ENCODE measurements at regions not wholly inside any gene's neighbourhood (a gene's known extent, or its start where the extent isn't known, plus 50 kb on each side); places are given as distances from the start of the nearest gene placed in this dataset.

- DNase-seq (ENCODE audit: extremely low read depth in 1 of 2, low read depth in 1 of 2): no peak
These were observed 208.6 kb upstream of the STEAP4 start for GRCh38 chr7:88515301-88515700.

- DNase-seq (ENCODE audit: extremely low read depth in 1 of 2, low read depth in 1 of 2): no peak
These were observed 202.6 kb upstream of the STEAP4 start for GRCh38 chr7:88509341-88509740.

GRCh38 chr7:88500131-88500530 lies 193.4 kb upstream of the STEAP4 start:
- DNase-seq (ENCODE audit: extremely low read depth in 1 of 2, low read depth in 1 of 2): no peak

GRCh38 chr7:88495881-88496725 lies 189.4 kb upstream of the STEAP4 start:
- DNase-seq (ENCODE audit: extremely low read depth in 1 of 2, low read depth in 1 of 2): no peak

- no peak for DNase-seq (ENCODE audit: extremely low read depth in 1 of 2, low read depth in 1 of 2)
These were observed 185.5 kb upstream of the STEAP4 start for GRCh38 chr7:88492153-88492552.

DNA sequence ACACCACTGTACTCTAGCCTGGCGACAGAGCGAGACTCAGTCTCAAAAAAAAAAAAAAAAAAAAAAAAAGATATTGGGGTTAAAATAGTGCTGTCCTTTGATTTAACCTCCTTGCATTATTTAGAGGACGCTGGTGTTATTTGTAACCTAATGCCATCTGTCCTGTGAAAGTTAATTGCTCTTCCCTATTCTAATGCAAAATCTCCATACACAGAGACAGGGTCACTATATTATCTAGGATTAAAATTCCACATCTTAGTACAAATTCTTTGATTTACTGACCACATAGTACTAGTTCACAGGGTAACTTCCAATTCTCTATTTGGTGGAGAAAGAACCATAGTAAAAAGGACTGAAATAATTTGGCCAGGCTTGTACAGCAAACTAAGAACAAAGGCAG lies 184.2 kb upstream of the STEAP4 start:
- DNase-seq (ENCODE audit: extremely low read depth in 1 of 2, low read depth in 1 of 2): no peak

- DNase-seq (ENCODE audit: extremely low read depth in 1 of 2, low read depth in 1 of 2): no peak
These were observed 183.5 kb upstream of the STEAP4 start for GRCh38 chr7:88490161-88490560.

GRCh38 chr7:88485821-88486220 lies 179.1 kb upstream of the STEAP4 start:
- no peak for DNase-seq (ENCODE audit: extremely low read depth in 1 of 2, low read depth in 1 of 2)

- DNase-seq (ENCODE audit: extremely low read depth in 1 of 2, low read depth in 1 of 2): no peak
These were observed 177.9 kb upstream of the STEAP4 start for GRCh38 chr7:88484551-88484950.

GRCh38 chr7:88480896-88481295 lies 174.2 kb upstream of the STEAP4 start:
- DNase-seq (ENCODE audit: extremely low read depth in 1 of 2, low read depth in 1 of 2): no peak

GRCh38 chr7:88480271-88480670 lies 173.6 kb upstream of the STEAP4 start:
- no peak for DNase-seq (ENCODE audit: extremely low read depth in 1 of 2, low read depth in 1 of 2)

DNA sequence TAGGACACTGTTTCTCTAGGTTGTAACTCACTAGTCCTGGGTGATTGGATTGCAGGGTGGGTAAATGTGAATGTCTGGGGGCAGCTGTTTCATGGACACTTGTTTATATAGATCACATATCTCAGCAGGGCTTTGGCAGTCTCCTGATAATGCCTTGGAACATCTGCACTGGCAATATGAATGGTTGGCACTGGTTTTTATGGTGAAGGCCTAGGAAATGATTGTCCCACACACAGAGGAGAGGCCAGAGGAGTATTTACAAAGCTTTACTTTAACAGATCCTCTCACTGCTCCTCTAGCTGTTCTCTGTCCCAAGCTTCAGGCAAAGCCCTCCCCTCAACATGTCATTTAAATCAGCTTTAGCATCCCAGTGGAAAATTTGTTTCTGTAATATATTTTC lies 171.3 kb upstream of the STEAP4 start:
- DNase-seq (ENCODE audit: extremely low read depth in 1 of 2, low read depth in 1 of 2): no peak

GRCh38 chr7:88465600-88465999 lies 158.9 kb upstream of the STEAP4 start:
- DNase-seq (ENCODE audit: extremely low read depth in 1 of 2, low read depth in 1 of 2): no peak

- no peak for DNase-seq (ENCODE audit: extremely low read depth in 1 of 2, low read depth in 1 of 2)
These were observed 156.1 kb upstream of the STEAP4 start for GRCh38 chr7:88462799-88463198.

DNA sequence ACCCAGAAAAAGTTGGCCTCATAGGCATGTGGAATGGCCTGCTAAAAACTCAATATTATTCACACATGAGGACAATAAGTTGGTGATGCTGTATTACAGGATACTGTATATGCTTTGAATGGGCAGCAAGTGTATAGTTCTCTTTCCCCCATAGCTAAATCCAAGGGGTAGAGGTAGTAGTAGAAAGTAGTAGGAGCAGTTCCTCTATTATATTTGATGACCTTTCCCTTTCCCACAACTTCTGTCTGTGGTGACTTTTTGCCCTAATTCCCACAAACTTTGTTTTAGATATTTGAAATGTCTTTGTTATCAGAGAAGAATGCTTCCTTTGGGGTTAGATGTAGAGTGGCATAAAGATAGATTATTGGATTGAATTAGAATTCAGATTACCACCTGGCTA lies 154.0 kb upstream of the STEAP4 start:
- no peak for DNase-seq (ENCODE audit: extremely low read depth in 1 of 2, low read depth in 1 of 2)

- DNase-seq (ENCODE audit: extremely low read depth in 1 of 2, low read depth in 1 of 2): no peak
These were observed 152.3 kb upstream of the STEAP4 start for GRCh38 chr7:88458946-88459345.

- DNase-seq (ENCODE audit: extremely low read depth in 1 of 2, low read depth in 1 of 2): no peak
These were observed 151.6 kb upstream of the STEAP4 start for GRCh38 chr7:88458279-88458678.

DNA sequence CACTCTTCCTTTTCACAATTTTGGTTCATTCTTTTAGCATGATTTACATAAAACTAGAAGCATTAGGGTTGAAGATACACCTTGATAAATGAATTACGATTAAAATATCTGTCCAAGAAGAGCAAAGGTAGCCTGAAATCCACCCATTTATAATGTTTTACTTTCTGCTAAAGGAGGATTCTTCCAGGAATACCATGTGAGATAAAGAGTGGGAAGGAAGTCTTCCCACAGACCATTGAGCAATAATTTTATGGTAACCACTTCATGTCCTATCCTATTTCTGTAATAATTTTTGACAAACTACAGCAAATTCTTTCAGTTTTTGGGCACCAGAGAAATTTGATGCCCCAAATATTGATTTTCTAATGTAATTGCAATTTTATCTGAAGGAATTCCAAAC lies 150.6 kb upstream of the STEAP4 start:
- DNase-seq (ENCODE audit: extremely low read depth in 1 of 2, low read depth in 1 of 2): no peak

- DNase-seq (ENCODE audit: extremely low read depth in 1 of 2, low read depth in 1 of 2): no peak
These were observed 149.8 kb upstream of the STEAP4 start for GRCh38 chr7:88456490-88456889.

- no peak for DNase-seq (ENCODE audit: extremely low read depth in 1 of 2, low read depth in 1 of 2)
These were observed 149.0 kb upstream of the STEAP4 start for GRCh38 chr7:88455696-88456095.

GRCh38 chr7:88452646-88453045 lies 146.0 kb upstream of the STEAP4 start:
- no peak for DNase-seq (ENCODE audit: extremely low read depth in 1 of 2, low read depth in 1 of 2)

- no peak for DNase-seq (ENCODE audit: extremely low read depth in 1 of 2, low read depth in 1 of 2)
These were observed 144.2 kb upstream of the STEAP4 start for GRCh38 chr7:88450874-88451273.

DNA sequence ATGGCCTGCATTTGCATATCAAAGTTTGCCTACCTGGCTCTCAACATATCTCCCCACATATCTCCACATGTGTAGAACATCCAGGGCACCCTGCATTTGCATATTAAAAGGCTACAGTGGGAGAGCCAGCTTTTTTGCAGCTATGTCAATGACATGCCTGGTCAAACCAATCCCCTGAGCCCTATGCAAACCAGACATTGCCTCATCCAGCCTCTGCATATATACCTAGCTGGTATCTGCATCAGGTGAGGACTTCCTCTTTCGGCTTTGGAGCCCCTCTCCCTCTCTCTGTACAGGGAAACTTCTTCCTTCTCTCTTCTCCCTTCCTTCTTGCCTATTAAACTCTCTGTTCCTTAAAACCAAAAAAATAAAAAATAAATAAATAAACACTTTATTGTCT lies 142.7 kb upstream of the STEAP4 start:
- DNase-seq (ENCODE audit: extremely low read depth in 1 of 2, low read depth in 1 of 2): no peak

Data from stimulated activated CD8-positive, alpha-beta memory T cell treated with anti-CD3 and anti-CD28 coated beads, Interleukin-7, amount 100 ng/mL, for 48 hours (primary cell).